Trophoblast cell (in vitro differentiated cells and primary cell): ENCODE measurements at regions not wholly inside any gene's neighbourhood (a gene's known extent, or its start where the extent isn't known, plus 50 kb on each side); places are given as distances from the start of the nearest gene placed in this dataset.

Experiments
- DNase-seq, 2 donors: peaks; one replicate each; pipeline ENCODE4 v3.0.0-alpha.2; 2016
- H2AFZ ChIP-seq: 2 replicates; pipeline ENCODE4 v1.6.1; 2013; ENCODE audit warnings: low read length, moderate library complexity, mild to moderate bottlenecking; ENCODE audit not compliant: insufficient read depth, poor library complexity
- H2AK5ac ChIP-seq: 2 replicates; pipeline ENCODE4 v1.6.1; 2013; ENCODE audit warnings: mild to moderate bottlenecking, low read length
- H2BK120ac ChIP-seq: 2 replicates; pipeline ENCODE4 v1.6.1; 2013; ENCODE audit warnings: low read length, mild to moderate bottlenecking, moderate library complexity; ENCODE audit not compliant: insufficient read depth, poor library complexity
- H2BK12ac ChIP-seq: 2 replicates; pipeline ENCODE4 v1.6.1; 2013; ENCODE audit warnings: mild to moderate bottlenecking, low read length, moderate library complexity
- H2BK5ac ChIP-seq: 2 replicates; pipeline ENCODE4 v1.6.1; 2013; ENCODE audit warnings: low read length, low read depth, moderate library complexity, mild to moderate bottlenecking; ENCODE audit not compliant: poor library complexity
- H3K14ac ChIP-seq: 2 replicates; pipeline ENCODE4 v1.6.1; 2013; ENCODE audit warnings: mild to moderate bottlenecking, low read length
- H3K18ac ChIP-seq: 2 replicates; pipeline ENCODE4 v1.6.1; 2013; ENCODE audit warnings: mild to moderate bottlenecking, low read length
- H3K23ac ChIP-seq: 2 replicates; pipeline ENCODE4 v1.6.1; 2013; ENCODE audit warnings: low read length
- H3K27ac ChIP-seq: 2 replicates; pipeline ENCODE4 v1.5.1; 2013; ENCODE audit warnings: low read depth, mild to moderate bottlenecking, inconsistent platforms, low read length, moderate library complexity
- H3K27me3 ChIP-seq: 2 replicates; pipeline ENCODE4 v1.6.1; 2013; ENCODE audit warnings: inconsistent platforms, mild to moderate bottlenecking, low read length, moderate library complexity; ENCODE audit not compliant: insufficient read depth
- H3K36me3 ChIP-seq, 2 experiments: 1 replicate in 1 of 2; 2 replicates in 1 of 2; pipeline ENCODE4 v1.6.1; 2013; ENCODE audit warnings: low read length in 2 of 2, mild to moderate bottlenecking in 2 of 2, moderate library complexity in 1 of 2; ENCODE audit not compliant: insufficient read depth in 2 of 2, control insufficient read depth in 1 of 2
- H3K4ac ChIP-seq: 2 replicates; pipeline ENCODE4 v1.6.1; 2013; ENCODE audit warnings: low read depth, mild to moderate bottlenecking, low read length, moderate library complexity
- H3K4me1 ChIP-seq, 2 experiments: 1 replicate in 1 of 2; 2 replicates in 1 of 2; pipeline ENCODE4 v1.6.1; 2013; ENCODE audit warnings: low read length in 2 of 2, mild to moderate bottlenecking in 2 of 2, moderate library complexity in 1 of 2; ENCODE audit not compliant: insufficient read depth in 2 of 2, control insufficient read depth in 1 of 2
- H3K4me2 ChIP-seq: 2 replicates; pipeline ENCODE4 v1.6.1; 2013; ENCODE audit warnings: inconsistent platforms, mild to moderate bottlenecking, low read length, moderate library complexity
- H3K4me3 ChIP-seq: 2 replicates; pipeline ENCODE4 v1.5.1; 2013; ENCODE audit warnings: mild to moderate bottlenecking, low read depth, low read length, inconsistent platforms
- H3K79me1 ChIP-seq: one replicate; pipeline ENCODE4 v1.6.1; 2013; ENCODE audit warnings: low read length
- H3K79me2 ChIP-seq: 2 replicates; pipeline ENCODE4 v1.6.1; 2013; ENCODE audit warnings: low read length, mild to moderate bottlenecking; ENCODE audit not compliant: control insufficient read depth, insufficient read depth, poor library complexity
- H3K9ac ChIP-seq: 2 replicates; pipeline ENCODE4 v1.6.1; 2013; ENCODE audit warnings: mild to moderate bottlenecking, low read length
- H3K9me3 ChIP-seq: 2 replicates; pipeline ENCODE4 v1.6.1; 2013; ENCODE audit warnings: low read depth, mild to moderate bottlenecking, control low read depth, inconsistent platforms, low read length; ENCODE audit not compliant: insufficient read depth
- H4K12ac ChIP-seq: 2 replicates; pipeline ENCODE4 v1.6.1; 2013; ENCODE audit warnings: low read depth, mild to moderate bottlenecking, low read length, moderate library complexity
- H4K8ac ChIP-seq: 2 replicates; pipeline ENCODE4 v1.6.1; 2013; ENCODE audit warnings: low read depth, mild to moderate bottlenecking, low read length, moderate library complexity
- H4K91ac ChIP-seq: one replicate; pipeline ENCODE4 v1.6.1; 2013; ENCODE audit warnings: low read depth, mild to moderate bottlenecking, low read length, moderate library complexity
- WGBS: extraction: QIAGEN DNeasy Blood & Tissue Kit; methylation state at CpG from one replicate; pipeline ENCODE4 v1.1.7; 2013; ENCODE audit warnings: missing lambda C conversion rate; ENCODE audit not compliant: insufficient read length, insufficient coverage; ENCODE audit errors: extremely low coverage; 5-methylcytosine and 5-hydroxymethylcytosine counted together

GRCh38 chr5:51517838-51518237 is 134.6 kb downstream of the ISL1 start:
- no peak overlapping the region for H2BK5ac ChIP-seq
- peak overlapping the region; percentile 41 for H3K27ac ChIP-seq
- H2BK120ac ChIP-seq = no peak overlapping the region
- no peak for DNase-seq
- no peaks in the 10 kb centered on the region for H3K27me3 ChIP-seq
- H2AFZ ChIP-seq = no peak overlapping the region
- H4K91ac ChIP-seq = no peak overlapping the region
- no peak overlapping the region for H3K18ac ChIP-seq
- H4K12ac ChIP-seq = no peak overlapping the region
- H3K4ac ChIP-seq = no peak overlapping the region
- H3K79me1 ChIP-seq = peaks cover 4% of the 10 kb centered on the region
- H2BK12ac ChIP-seq = no peak overlapping the region
- H3K4me3 ChIP-seq = no peak overlapping the region
- H3K23ac ChIP-seq = no peak overlapping the region
- no peak overlapping the region for H2AK5ac ChIP-seq
- H3K4me1 ChIP-seq = no peaks in the 10 kb centered on the region
- H3K4me2 ChIP-seq = no peak overlapping the region
- H3K14ac ChIP-seq = no peak overlapping the region
- no peaks in the 10 kb centered on the region for H3K79me2 ChIP-seq
- H3K9me3 ChIP-seq = no peaks in the 10 kb centered on the region
- H3K36me3 ChIP-seq = no peaks in the 10 kb centered on the region
- H3K9ac ChIP-seq = no peak overlapping the region
- WGBS = no CpG with 5 or more reads among the region's 1 CpG
- no peak overlapping the region for H4K8ac ChIP-seq

GRCh38 chr5:51518607-51519006 is 135.4 kb downstream of the ISL1 start:
- Histone ChIP-seq H3K18ac (no peak overlapping the region), H3K23ac (no peak overlapping the region)

GRCh38 chr5:51521583-51521982 is 138.3 kb downstream of the ISL1 start:
- no peak overlapping the region for H3K4me2 ChIP-seq
- H2BK12ac ChIP-seq = no peak overlapping the region
- DNase-seq = no peak
- no peak overlapping the region for H3K4ac ChIP-seq
- no CpG with 5 or more reads among the region's 5 CpGs for WGBS
- no peak overlapping the region for H4K12ac ChIP-seq
- H4K8ac ChIP-seq = no peak overlapping the region
- no peak overlapping the region for H2BK120ac ChIP-seq
- H2AK5ac ChIP-seq = no peak overlapping the region
- H3K9me3 ChIP-seq = no peaks in the 10 kb centered on the region
- no peaks in the 10 kb centered on the region for H3K79me2 ChIP-seq
- H3K23ac ChIP-seq = no peak overlapping the region
- peaks cover 2% of the 10 kb centered on the region for H3K79me1 ChIP-seq
- H3K36me3 ChIP-seq = no peaks in the 10 kb centered on the region
- no peak overlapping the region for H3K14ac ChIP-seq
- no peak overlapping the region for H4K91ac ChIP-seq
- no peak overlapping the region for H2AFZ ChIP-seq
- H2BK5ac ChIP-seq = no peak overlapping the region
- no peak overlapping the region for H3K4me3 ChIP-seq
- no peak overlapping the region for H3K9ac ChIP-seq
- no peaks in the 10 kb centered on the region for H3K27me3 ChIP-seq
- H3K4me1 ChIP-seq = no peaks in the 10 kb centered on the region
- no peak overlapping the region for H3K18ac ChIP-seq
- peak overlapping the region; percentile 81 for H3K27ac ChIP-seq

More at GRCh38 chr5:51518607-51519006, 135.4 kb downstream of the ISL1 start:
- Histone ChIP-seq H3K14ac (no peak overlapping the region), H2BK120ac (no peak overlapping the region), H3K36me3 (no peaks in the 10 kb centered on the region), H3K27ac (no peak overlapping the region), H2AFZ (no peak overlapping the region), H2BK5ac (no peak overlapping the region), H3K4ac (no peak overlapping the region), H3K9ac (no peak overlapping the region), H4K8ac (no peak overlapping the region), H2BK12ac (no peak overlapping the region), H3K9me3 (no peaks in the 10 kb centered on the region), H3K4me1 (no peaks in the 10 kb centered on the region), H4K12ac (no peak overlapping the region), H3K4me2 (no peak overlapping the region), H3K79me2 (no peaks in the 10 kb centered on the region), H3K4me3 (no peak overlapping the region), H3K27me3 (no peaks in the 10 kb centered on the region), H4K91ac (no peak overlapping the region), H3K79me1 (peaks cover 4% of the 10 kb centered on the region), H2AK5ac (no peak overlapping the region)
- no CpG with 5 or more reads among the region's 5 CpGs for WGBS
- DNase-seq = no peak

- H4K12ac ChIP-seq = no peak overlapping the region
- H3K4me3 ChIP-seq = no peak overlapping the region
- no peaks in the 10 kb centered on the region for H3K27me3 ChIP-seq
- H3K18ac ChIP-seq = no peak overlapping the region
- no peak overlapping the region for H3K14ac ChIP-seq
- no peaks in the 10 kb centered on the region for H3K4me1 ChIP-seq
- no peak overlapping the region for H3K4ac ChIP-seq
- H4K91ac ChIP-seq = no peak overlapping the region
- no peaks in the 10 kb centered on the region for H3K9me3 ChIP-seq
- H3K27ac ChIP-seq = no peak overlapping the region
- no peaks in the 10 kb centered on the region for H3K79me1 ChIP-seq
- H2BK5ac ChIP-seq = no peak overlapping the region
- DNase-seq = no peak
- no peak overlapping the region for H3K9ac ChIP-seq
- no peak overlapping the region for H3K4me2 ChIP-seq
- no peaks in the 10 kb centered on the region for H3K79me2 ChIP-seq
- H2AFZ ChIP-seq = no peak overlapping the region
- H3K36me3 ChIP-seq = no peaks in the 10 kb centered on the region
- no peak overlapping the region for H4K8ac ChIP-seq
- no peak overlapping the region for H2AK5ac ChIP-seq
- no peak overlapping the region for H3K23ac ChIP-seq
- H2BK120ac ChIP-seq = no peak overlapping the region
- WGBS = no CpG with 5 or more reads among the region's 2 CpGs
- no peak overlapping the region for H2BK12ac ChIP-seq
Observed at GRCh38 chr5:51539232-51539631, 156.0 kb downstream of the ISL1 start.
